Fibroblast of the conjunctiva (primary cell): ENCODE measurements at regions not wholly inside any gene's neighbourhood (a gene's known extent, or its start where the extent isn't known, plus 50 kb on each side); places are given as distances from the start of the nearest gene placed in this dataset.

Experiments
- DNase-seq: peaks from one replicate; pipeline ENCODE4 v3.0.0-alpha.2; 2010; ENCODE audit warnings: low read depth

DNA sequence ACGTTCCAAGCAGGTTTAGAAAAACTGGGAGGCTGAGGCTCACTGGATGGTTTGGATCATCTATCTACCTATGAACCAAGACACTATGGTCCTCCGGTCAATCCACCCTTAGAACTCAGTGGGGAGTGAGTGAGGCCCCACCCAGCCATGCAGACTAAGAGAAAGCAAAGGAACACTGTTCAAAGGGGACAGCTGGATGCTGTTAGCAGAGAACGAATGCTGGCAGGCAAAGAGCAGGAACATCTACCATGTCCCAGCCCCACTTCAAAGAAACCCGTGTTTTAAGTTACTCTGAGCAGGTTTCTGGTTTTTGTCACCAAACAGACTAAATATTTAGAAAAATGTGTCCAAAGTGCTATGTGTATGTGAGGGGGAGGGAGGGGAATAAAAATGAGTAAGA is 183.4 kb upstream of the XYLT1 start:
- no peak for DNase-seq

DNA sequence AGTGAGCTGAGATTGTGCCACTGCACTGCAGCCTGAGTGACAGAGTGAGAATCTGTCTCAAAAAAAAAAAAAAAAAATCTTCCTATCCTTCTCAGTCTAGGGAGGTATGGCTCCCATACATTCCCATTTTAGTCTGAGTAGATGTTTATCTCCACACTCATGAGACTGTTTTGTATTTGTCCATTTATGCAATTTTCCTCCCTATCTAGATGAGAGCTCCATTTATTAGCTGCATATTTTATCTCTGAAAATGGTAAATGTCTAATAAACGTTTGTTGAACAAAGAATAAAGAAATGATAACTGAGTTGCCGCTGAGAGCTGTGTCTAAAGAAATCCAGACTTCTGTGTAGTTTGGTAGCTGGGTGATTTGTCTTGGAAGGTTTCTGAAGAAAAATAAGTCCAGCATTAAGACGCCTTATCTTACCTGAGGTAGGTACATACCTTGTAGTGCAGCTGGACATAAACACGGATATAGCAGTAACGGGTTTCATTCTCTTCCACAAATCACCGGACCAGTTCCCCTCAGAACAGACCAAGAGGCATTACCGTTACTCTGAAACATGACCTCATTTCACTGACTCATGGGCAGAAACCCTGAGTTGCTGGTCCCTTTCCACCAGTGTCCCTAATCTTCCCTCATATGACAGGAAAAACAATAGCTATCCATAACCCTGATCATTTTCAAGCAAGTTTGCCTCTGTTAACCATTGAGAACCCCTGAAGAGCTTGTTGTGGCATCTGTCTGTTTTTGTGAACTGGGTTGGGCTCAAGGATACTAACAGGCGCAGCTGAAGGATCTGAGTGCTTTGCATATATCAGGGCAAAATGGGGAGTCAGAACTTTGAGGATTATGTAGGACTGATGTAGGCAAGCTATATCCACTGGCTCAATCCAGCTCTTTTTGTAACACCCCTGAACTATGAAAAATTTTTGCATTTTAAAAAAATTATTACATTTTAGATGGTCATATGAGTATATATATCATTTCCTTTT is 177.4 kb upstream of the XYLT1 start:
- no peak for DNase-seq

DNA sequence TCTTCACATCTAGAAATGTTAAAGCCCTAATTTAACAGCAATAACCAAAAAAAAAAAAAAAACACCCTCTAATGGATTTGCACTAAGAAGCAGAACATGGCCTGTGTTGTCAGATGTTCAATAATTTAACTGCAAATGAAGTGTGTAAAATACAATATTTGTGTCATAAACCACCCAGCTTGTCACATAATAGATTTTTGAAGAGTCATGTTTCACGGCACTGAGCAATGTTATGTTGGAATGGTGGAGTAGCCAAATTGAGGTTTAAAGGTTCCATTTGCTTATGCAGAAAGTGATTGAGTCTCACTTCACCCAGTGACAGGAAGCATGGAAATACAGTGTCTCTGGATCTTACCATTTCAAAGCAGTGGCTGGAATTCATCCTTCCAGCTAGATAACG is 173.2 kb upstream of the XYLT1 start:
- no peak for DNase-seq

DNA sequence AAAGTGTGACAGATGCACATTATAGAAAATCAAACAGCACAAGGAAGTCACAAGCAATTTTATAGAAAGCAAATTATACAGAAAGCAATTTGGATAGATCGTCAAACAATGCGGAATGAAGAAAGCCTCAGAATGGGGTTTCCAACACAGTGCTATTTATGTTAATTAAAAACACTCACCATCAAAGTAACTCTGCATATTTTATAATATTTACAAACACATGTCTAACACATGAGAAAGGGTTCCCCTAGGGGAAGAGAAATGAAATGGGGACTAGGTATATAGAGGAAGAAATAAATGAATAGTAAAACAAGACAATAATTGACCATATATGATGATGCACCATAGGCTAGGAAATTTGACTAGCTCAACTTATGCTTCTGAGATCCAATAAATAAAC is 171.2 kb upstream of the XYLT1 start:
- no peak for DNase-seq

DNA sequence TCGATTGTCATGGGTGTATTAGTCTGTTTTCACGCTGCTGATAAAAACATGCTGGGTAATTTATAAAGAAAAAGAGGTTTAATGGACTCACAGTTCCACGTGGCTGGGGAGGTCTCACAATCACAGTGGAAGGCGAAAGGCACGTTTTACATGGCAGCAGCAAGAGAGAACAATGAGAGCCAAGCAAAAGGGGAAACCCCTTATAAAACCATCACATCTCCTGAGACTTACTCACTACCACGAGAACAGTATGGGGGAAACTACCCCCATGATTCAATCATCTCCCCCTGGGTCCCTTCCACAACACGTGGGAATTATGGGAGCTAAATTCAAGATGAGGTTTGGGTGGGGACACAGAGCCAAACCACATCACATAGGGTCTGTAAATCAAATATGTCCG is 167.4 kb upstream of the XYLT1 start:
- DNase-seq, result no peak

DNA sequence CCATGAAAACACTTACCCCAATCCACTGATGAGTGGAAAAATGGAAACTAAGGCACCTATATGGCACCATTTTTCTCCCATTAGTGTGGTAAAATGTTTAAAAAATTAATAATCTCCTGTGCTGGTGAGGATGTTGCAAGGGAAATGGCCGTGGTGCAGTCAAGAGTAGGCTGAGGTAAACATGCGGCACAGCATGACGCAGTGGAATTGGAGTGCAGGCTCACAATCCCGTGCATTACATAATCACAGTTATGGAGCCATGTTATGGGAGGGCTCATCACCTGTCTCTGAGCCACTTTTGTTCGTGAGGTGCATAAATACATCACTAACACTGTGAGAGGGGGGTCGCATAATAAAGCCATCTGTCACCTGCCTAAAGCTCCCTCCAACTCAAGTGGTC is 164.4 kb upstream of the XYLT1 start:
- DNase-seq, result no peak

DNA sequence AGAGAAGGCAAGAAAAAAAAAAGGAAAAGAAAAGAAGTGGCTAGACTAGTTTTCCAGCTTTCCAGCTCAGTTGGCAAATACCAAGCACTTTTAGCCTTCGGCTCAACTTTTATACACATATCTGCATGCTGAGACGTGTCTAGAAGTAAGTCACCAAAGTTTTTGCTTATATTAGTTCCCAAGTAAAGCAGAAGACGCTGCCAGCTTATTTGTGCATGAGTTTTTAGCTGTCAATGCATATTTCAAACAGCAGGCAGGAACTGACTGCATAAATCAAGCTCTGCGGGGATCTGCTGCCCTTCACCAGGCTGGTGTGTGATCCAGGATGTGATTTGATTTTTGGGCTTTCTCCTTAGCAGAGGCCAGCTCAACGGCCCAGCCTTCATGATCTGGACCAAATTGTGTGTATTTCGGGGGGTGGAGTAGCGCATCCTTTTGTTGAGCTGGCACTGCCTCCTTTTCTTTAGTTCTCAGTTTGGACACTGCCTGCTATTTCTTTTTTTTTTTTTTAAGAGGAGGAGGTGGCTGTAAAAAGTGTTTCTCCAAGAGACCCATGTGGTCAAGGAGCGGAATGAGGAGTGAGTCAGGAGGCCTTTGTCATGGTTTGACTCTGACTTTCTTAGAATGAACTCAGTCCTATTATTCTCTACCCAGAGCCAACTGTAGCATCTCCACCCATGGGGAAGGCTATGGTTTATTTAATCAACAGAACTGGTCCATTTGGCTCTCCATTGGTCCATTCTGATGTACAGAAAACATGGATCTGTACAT is 162.6 kb upstream of the XYLT1 start:
- DNase-seq, result no peak

DNA sequence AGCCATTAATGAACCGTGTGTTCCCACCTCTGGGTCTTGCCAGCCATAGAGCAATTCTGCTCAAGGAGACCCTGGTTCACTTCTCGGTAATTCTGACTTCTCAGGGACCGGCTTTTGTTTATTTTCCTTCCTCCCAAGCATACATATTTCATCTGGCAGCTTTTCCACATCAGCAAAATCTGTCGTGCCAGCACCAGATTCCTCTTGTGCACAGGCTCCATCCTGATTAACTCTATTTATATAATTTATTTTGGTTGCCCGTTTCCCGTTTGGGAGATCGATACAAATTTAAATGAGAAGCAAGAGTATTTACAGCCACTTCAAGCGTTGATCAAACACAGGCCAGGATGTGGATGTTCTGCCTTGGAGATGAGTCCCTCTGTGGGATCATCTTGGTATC is 161.9 kb upstream of the XYLT1 start:
- no peak for DNase-seq

DNA sequence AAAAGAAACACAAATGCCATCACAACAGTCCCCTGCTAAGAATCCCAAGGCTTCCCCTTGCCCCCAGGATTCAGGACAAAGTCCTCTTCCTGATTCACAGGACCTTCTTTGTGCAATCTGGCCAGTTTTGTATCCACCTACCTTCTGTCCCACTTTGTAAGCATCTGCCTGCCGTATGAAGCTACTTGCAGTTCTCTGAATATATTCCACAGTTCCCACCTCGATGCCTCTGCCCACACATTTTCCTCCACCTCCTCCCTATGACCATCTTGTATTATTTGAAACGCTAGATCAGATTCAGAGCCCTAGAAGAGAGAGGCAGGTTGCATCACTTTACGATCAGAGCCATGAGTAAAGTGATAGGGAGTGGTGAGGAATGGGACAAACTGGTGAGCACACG is 159.2 kb upstream of the XYLT1 start:
- DNase-seq, result no peak

DNA sequence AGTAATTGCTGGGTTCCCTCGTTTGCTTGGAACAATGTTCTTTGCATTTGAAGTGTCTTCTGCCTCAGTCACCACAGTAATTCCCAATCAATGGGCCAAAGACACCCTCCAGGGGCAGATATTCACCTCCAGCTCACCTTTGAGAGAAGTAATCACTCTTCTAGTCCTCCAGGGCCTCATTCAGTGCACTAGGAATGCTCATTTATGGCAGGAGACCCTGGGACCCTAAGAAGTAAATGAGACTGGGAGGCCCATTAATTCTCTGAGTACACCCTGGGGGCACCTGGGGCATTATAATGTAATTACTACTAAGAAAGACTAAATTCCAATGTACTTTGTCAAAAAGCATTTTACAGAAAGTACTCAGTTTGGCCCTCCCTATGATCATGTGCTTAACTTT is 158.2 kb upstream of the XYLT1 start:
- no peak for DNase-seq

DNA sequence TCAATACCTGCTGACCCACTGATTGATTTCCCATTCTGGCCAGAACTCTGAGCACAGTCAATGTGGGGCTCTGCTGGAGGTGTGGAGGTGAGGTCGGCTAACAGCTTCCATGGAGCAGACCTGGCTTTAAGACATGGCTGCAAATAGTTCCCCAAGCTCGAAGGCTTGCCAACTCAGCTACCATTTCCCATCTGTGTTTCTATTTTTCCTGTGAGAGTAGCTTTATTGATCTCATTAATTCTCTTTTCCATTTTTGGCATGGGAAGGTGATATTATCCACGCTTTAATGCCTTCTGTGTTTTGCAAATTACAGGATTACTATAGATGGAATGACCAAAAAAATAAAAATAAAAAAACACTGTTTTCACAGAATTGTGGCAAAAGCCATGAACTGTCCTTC is 151.6 kb upstream of the XYLT1 start:
- no peak for DNase-seq

DNA sequence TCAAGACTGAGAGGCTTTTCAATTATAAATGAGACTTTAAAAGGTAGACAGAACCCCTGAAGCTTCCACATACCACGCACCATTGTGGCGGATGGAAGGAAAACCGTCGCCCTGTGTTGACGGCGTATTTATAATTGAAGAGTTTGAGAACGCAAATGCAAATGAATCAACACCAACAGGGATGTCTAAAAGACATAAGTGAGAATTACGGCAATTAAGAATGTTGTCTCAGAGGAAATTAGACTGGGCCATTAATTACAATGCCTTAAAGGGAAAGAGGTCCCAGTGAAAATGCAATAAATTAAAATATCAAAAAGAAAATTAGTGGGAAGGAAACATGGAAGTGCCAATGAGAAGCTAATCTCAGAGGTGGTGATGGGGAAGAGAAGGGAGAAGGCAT is 148.5 kb upstream of the XYLT1 start:
- no peak for DNase-seq

DNA sequence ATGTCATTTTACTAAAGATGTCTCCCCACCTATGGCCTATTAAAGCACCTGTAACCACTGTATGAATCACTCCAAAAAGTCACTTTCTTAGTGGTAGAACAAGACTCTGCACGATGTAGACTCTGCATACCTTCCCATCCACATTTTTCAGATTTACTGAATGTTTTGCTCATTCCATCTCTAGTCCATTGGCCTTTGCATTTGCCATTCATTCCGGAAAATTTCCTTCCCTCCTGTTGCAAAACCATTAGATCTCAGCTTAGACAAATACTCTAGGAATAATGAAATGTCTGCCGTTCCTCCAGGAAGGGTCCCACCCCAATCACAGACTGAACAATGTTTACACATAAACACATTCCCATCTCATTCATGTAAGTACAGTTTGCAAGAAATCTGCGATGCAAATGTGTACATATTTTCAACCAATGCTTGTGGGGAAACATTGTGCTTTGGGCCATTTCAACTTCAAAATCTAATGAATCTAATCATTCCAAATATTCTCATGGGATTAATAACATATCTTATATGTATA is 146.3 kb upstream of the XYLT1 start:
- DNase-seq, result no peak

DNA sequence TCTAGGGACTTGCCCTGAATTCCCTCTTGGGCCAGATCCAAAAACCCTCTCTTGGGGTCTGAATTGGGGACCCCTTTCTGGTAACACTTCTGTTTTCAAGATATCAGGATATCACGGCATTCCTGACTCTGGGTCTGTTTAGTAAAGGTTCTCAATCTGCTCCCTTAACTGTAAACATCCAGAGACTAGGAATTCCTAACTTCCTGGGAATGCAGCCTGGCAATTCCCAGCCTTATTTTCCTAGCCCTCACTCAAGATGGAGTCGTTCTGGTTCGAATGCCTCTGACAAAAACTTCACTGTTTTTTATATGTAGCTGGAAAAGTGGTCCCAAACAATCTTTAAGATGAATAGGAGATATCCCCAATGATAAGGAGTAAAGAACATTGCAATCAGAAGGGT is 141.6 kb upstream of the XYLT1 start:
- no peak for DNase-seq

DNA sequence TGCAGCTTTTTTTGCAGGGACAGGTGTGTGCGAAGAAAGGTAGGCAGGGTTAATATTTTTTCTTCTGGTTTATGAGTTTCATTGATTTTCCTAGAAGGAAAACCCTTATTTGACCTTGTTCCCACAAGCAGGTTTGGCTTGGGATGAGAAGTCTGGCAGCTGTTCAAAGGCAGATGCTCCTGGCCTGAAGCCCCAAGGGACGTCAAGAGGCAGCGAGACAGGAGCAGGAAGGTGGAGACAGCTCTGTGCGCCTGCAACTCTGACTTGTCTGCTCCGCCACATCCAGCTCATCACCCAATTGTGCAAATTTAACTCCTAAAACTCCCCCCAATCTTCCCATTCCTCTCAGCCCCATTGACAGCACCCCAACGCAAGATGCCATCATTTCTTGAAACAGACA is 136.8 kb upstream of the XYLT1 start:
- no peak for DNase-seq

DNA sequence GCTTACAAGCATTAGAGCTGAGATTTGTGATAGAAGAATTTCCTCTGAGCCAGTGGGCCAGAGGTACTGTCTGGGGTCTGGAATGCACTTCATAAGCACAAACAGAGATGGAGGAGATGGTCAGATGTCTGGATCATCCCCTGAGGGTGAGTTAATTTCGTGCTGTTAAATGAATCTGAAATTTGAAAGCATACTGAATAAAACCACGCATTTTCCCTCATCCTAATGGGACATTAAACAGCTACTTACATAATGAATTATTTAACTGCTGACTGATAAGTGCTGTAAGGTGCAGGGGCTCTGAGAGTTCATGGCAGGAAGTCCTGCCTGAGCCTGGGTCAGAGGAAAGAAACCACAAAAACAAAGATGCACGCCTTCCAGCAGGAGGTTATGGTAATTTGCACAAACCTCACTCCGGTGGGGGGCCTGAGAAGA is 136.3 kb upstream of the XYLT1 start:
- no peak for DNase-seq

DNA sequence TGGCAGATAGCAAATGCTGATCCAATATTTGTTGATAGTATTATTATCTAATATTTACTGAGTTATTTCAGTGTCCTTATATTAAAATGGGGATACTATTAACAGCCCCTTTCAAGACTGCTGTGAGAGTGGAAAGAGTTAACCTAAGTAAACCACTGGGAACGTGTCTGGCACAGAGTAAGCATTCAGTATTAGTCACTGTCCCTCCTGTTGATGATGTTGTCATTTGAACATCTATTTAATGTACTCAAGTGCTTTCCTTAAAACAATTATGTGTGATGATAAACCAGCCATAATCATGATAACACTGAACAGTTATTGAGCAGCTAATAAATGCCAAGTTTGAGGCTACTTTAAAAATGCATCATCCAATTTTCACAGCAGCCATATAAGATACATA is 135.7 kb upstream of the XYLT1 start:
- DNase-seq, result no peak

DNA sequence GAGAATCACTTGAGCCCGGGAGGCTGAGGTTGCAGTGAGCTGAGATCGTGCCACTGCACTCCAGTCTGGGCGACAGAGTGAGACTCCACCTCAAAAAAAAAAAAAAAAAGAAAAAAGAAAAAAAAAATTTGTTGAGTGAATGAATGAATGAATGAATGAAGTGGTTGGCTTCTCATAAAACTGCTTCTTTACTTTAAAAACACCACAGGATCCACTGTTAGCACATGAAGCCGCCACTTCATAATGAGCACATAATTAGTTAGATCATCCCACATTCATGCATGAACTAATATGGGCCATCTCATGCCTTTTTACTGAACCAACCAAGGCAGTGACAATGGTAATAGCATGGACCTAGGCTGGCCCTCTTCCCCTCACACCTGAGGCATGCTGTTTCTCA is 135.0 kb upstream of the XYLT1 start:
- DNase-seq, result no peak

DNA sequence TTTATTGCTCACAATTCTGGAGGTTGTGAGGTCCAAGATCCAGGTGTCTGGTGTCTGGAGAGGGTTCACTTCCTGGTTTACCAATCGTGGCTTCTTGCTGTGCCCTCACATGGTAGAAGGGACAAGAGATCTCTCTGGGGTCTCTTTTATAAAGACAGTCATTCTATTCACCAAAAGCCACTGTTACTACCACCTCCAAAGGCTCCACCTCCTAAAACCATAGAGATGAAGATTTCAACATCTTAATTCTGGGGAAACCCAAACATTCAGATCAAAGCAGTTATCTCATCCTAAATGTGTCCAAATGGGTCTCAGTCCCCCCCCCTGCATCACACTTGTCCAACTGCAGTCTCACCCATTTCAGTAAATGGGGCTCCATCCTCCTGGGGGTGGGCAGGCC is 132.9 kb upstream of the XYLT1 start:
- DNase-seq, result no peak

DNA sequence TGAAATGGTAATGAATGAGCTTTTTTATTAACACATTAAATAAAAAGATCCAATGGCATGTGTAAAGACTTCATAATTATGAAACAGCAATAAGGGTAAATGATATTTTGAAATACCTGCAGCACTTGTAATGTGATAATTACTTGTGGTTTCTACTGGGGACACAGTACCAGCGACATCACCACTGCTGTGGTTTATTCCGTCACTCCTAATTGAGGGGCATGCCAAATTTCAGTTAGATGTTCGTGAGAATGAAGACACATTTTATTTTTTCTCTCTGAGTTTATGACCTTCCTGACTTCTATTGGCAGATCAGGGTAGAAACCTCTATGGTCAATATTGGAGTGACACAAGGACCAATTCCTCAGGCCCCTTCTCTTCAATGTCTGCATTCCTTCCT is 131.9 kb upstream of the XYLT1 start:
- no peak for DNase-seq

DNA sequence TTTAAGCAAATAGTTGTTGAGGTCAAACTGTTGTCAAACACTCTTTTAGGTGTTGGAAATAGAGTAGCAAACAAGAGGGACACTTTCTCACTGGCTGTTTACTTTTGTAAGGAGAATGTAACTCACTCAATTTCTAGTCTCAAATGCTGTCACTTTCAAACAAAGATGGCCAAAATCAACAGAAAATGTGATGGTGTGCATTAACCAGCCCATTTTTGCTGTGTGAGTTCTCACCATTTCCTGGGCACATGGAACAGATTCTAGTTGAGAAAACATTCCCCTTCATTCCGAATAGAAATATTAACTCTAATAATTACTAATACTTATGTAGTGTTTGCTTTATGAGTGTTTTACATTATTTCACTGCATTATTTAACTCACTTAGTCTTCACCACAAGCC is 128.2 kb upstream of the XYLT1 start:
- no peak for DNase-seq

DNA sequence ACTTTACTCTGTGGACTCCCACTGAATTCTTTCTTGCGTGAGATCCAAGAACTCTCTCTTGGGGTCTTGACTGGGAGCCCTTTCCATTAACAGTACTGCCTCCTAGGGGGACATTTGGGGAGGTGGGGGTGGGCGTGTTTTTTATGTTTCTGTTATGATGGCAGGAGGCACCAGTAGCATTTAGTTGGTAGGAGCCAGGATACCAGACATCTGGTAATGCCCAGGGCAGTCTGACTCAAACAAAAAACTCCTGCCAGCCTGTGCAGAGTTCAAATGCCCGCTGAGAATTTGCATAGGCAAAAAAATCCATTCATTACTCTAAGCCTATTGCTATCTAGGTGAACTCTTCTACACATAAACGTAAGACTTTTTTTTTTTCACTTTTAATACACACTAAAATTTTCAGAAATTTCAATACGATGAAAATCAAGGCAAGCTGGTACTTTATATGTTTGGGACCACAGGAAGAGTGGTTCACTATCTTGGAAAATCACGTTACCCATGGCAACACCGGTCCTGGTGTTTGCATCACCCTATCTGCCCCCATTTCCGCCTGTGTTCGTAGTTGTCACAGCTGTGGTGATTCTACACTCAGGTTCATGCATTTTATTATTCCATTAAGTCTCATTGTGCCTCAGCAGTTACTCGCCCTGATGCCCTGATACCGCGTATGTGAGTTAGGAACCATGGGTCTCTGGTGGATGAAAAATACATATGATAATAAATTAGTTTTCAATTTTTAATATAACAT is 121.1 kb upstream of the XYLT1 start:
- no peak for DNase-seq
